IMR-90 (cell line): ENCODE measurements at regions not wholly inside any gene's neighbourhood (a gene's known extent, or its start where the extent isn't known, plus 50 kb on each side); places are given as distances from the start of the nearest gene placed in this dataset.
"Not testable (repeated sequence)": the region's sequence is repeated elsewhere in the genome, so short reads cannot be mapped to it uniquely, and the experiment has no call there.

ENCODE experiments used
- CTCF ChIP-seq: conservative IDR thresholded peaks from 2 replicates; pipeline ENCODE4 v1.5.1; 2012; ENCODE audit warnings: mild to moderate bottlenecking, low read depth, low read length, improper control_type of control experiment
- MAZ ChIP-seq: IDR thresholded peaks from 2 replicates; pipeline ENCODE4 v1.6.1; 2012; ENCODE audit warnings: low read depth, mild to moderate bottlenecking, low read length, improper control_type of control experiment, moderate library complexity, borderline replicate concordance
- RAD21 ChIP-seq: IDR thresholded peaks from 2 replicates; pipeline ENCODE4 v1.6.1; 2012; ENCODE audit warnings: low read length, improper control_type of control experiment
- RCOR1 ChIP-seq: IDR thresholded peaks from 2 replicates; pipeline ENCODE4 v1.6.1; 2012; ENCODE audit warnings: mild to moderate bottlenecking, low read length, improper control_type of control experiment; ENCODE audit not compliant: insufficient replicate concordance
- RFX5 ChIP-seq: IDR thresholded peaks from 2 replicates; pipeline ENCODE4 v1.8.0; 2012; ENCODE audit warnings: low read depth, mild to moderate bottlenecking, low read length, moderate library complexity
- USF2 ChIP-seq: fragments of 150-350 bp; IDR thresholded peaks from 2 replicates; pipeline ENCODE4 v1.6.1; 2017; ENCODE audit warnings: mild to moderate bottlenecking, antibody characterized with exemption, low read length, low read depth

- TF ChIP-seq CTCF, RCOR1, RAD21, USF2, MAZ, RFX5: not testable (repeated sequence)
Observed at GRCh38 chr21:7774219-7774618, 2747.2 kb upstream of the TPTE start.
